IMR-90 (cell line): ENCODE measurements at regions not wholly inside any gene's neighbourhood (a gene's known extent, or its start where the extent isn't known, plus 50 kb on each side); places are given as distances from the start of the nearest gene placed in this dataset.

Experiments
- ATAC-seq: fragments of 200-7000 bp; cut with Tn5 transposase; 2 replicates; pipeline ENCODE4 v1.9.1; 2020; ENCODE audit warnings: low read depth, mild to moderate bottlenecking, moderate library complexity
- BruUV-seq: library from RNA; stranded (reverse); fragments of 400-500 nt; replicated peaks from 2 replicates; lab custom pipeline; 2021; lab: Mats Ljungman, UMichigan
- CTCF ChIA-PET: fragments of 300-600 bp; formaldehyde crosslinking; extraction: SDS; loops from one replicate; lab custom pipeline; 2021; ENCODE audit warnings: antibody characterized with exemption; lab: Yijun Ruan, JAX
- POLR2A ChIA-PET: fragments of 300-600 bp; sonication (Branson Sonifier 250); formaldehyde crosslinking; loops from one replicate; lab custom pipeline; 2022; ENCODE audit warnings: antibody characterized with exemption; ENCODE audit not compliant: unreplicated experiment; lab: Charles Lee
- DNase-seq: peaks from one replicate; pipeline ENCODE4 v3.0.0; 2013
- H2AFZ ChIP-seq: replicated peaks from 2 replicates; pipeline ENCODE3; 2013; ENCODE audit warnings: low read length, mild to moderate bottlenecking; ENCODE audit not compliant: poor library complexity
- H2AK5ac ChIP-seq: 2 replicates; pipeline ENCODE4 v1.6.1; 2013; ENCODE audit warnings: low read depth, low read length, inconsistent platforms
- H2AK9ac ChIP-seq: replicated peaks from 2 replicates; pipeline ENCODE3; 2013; ENCODE audit warnings: mild to moderate bottlenecking, low read depth, low read length, moderate library complexity; ENCODE audit not compliant: poor library complexity
- H2BK120ac ChIP-seq: 2 replicates; pipeline ENCODE4 v1.6.1; 2013; ENCODE audit warnings: low read depth, low read length, inconsistent platforms
- H2BK15ac ChIP-seq: 3 replicates; pipeline ENCODE4 v1.6.1; 2013; ENCODE audit warnings: low read depth, low read length, inconsistent platforms
- H2BK20ac ChIP-seq: 2 replicates; pipeline ENCODE4 v1.6.1; 2013; ENCODE audit warnings: low read depth, mild to moderate bottlenecking, inconsistent platforms, low read length, moderate library complexity
- H2BK5ac ChIP-seq: 2 replicates; pipeline ENCODE4 v1.6.1; 2013; ENCODE audit warnings: mild to moderate bottlenecking, low read depth, low read length, inconsistent platforms; ENCODE audit not compliant: poor library complexity, severe bottlenecking
- H3K14ac ChIP-seq: replicated peaks from 2 replicates; pipeline ENCODE4 v1.6.1; 2013; ENCODE audit warnings: low read depth, low read length, inconsistent platforms
- H3K18ac ChIP-seq: 2 replicates; pipeline ENCODE4 v1.6.1; 2013; ENCODE audit warnings: low read depth, low read length, control low read depth
- H3K23ac ChIP-seq: 2 replicates; pipeline ENCODE4 v1.6.1; 2013; ENCODE audit warnings: low read depth, low read length, inconsistent platforms
- H3K27ac ChIP-seq: 2 replicates; pipeline ENCODE4 v1.5.1; 2013; ENCODE audit warnings: mild to moderate bottlenecking, control low read depth, low read length; ENCODE audit not compliant: insufficient read depth
- H3K27me3 ChIP-seq: 2 replicates; pipeline ENCODE4 v1.6.1; 2013; ENCODE audit warnings: low read length; ENCODE audit not compliant: control insufficient read depth, insufficient read depth
- H3K36me3 ChIP-seq: 2 replicates; pipeline ENCODE4 v1.6.1; 2013; ENCODE audit warnings: low read length, mixed read lengths; ENCODE audit not compliant: control insufficient read depth, insufficient read depth
- H3K4ac ChIP-seq: 2 replicates; pipeline ENCODE4 v1.6.1; 2013; ENCODE audit warnings: low read depth, low read length, inconsistent platforms
- H3K4me1 ChIP-seq: 2 replicates; pipeline ENCODE4 v1.6.1; 2013; ENCODE audit warnings: low read length, mixed read lengths; ENCODE audit not compliant: control insufficient read depth, insufficient read depth
- H3K4me2 ChIP-seq: 2 replicates; pipeline ENCODE4 v1.6.1; 2013; ENCODE audit warnings: low read depth, mild to moderate bottlenecking, control low read depth, low read length, moderate library complexity
- H3K4me3 ChIP-seq: 2 replicates; pipeline ENCODE4 v1.5.1; 2013; ENCODE audit warnings: low read depth, mild to moderate bottlenecking, control low read depth, low read length, moderate library complexity; ENCODE audit not compliant: insufficient read depth
- H3K56ac ChIP-seq: 2 replicates; pipeline ENCODE4 v1.6.1; 2013; ENCODE audit warnings: low read length, inconsistent platforms; ENCODE audit not compliant: insufficient read depth; ENCODE audit errors: extremely low read depth
- H3K79me1 ChIP-seq, 2 experiments: 2 replicates each; pipeline ENCODE4 v1.6.1; 2013; ENCODE audit warnings: low read length in 2 of 2, inconsistent platforms in 1 of 2, low read depth in 1 of 2
- H3K9ac ChIP-seq: 2 replicates; pipeline ENCODE4 v1.6.1; 2013; ENCODE audit warnings: low read depth, low read length, control low read depth
- H3K9me1 ChIP-seq: 2 replicates; pipeline ENCODE4 v1.6.1; 2013; ENCODE audit warnings: low read length, inconsistent platforms; ENCODE audit not compliant: insufficient read depth
- H3K9me3 ChIP-seq: 2 replicates; pipeline ENCODE4 v1.6.1; 2013; ENCODE audit warnings: low read length; ENCODE audit not compliant: control insufficient read depth, insufficient read depth
- H4K20me1 ChIP-seq: 2 replicates; pipeline ENCODE4 v1.6.1; 2013; ENCODE audit warnings: low read length, inconsistent platforms; ENCODE audit not compliant: insufficient read depth
- H4K5ac ChIP-seq: 2 replicates; pipeline ENCODE4 v1.6.1; 2013; ENCODE audit warnings: mild to moderate bottlenecking, low read depth, low read length, control low read depth
- H4K8ac ChIP-seq, 2 experiments: 2 replicates each; pipeline ENCODE4 v1.6.1; 2013; ENCODE audit warnings: low read depth in 2 of 2, low read length in 2 of 2, control low read depth in 1 of 2, inconsistent platforms in 1 of 2
- H4K91ac ChIP-seq: 2 replicates; pipeline ENCODE4 v1.6.1; 2013; ENCODE audit warnings: low read depth, low read length, inconsistent platforms; ENCODE audit not compliant: insufficient read depth
- BHLHE40 ChIP-seq: fragments of 150-350 bp; IDR thresholded peaks from 2 replicates; pipeline ENCODE4 v1.6.1; 2016; ENCODE audit warnings: mild to moderate bottlenecking, low read depth, low read length
- CEBPB ChIP-seq: IDR thresholded peaks from 2 replicates; pipeline ENCODE4 v1.6.1; 2012; ENCODE audit warnings: low read depth, low read length, improper control_type of control experiment
- NFE2L2 ChIP-seq: fragments of 150-350 bp; IDR thresholded peaks from 2 replicates; pipeline ENCODE4 v1.6.1; 2016; ENCODE audit warnings: low read depth, mild to moderate bottlenecking, low read length
- RAD21 ChIP-seq: IDR thresholded peaks from 2 replicates; pipeline ENCODE4 v1.6.1; 2012; ENCODE audit warnings: low read length, improper control_type of control experiment
- USF2 ChIP-seq: fragments of 150-350 bp; IDR thresholded peaks from 2 replicates; pipeline ENCODE4 v1.6.1; 2017; ENCODE audit warnings: mild to moderate bottlenecking, antibody characterized with exemption, low read length, low read depth
- WGBS, 2 experiments: methylation state at CpG; one replicate each; pipeline versions ENCODE4 v1.1.5 to v1.1.7; 2013; ENCODE audit warnings: missing lambda C conversion rate in 2 of 2; ENCODE audit not compliant: insufficient read length in 1 of 2; ENCODE audit errors: extremely low coverage in 2 of 2; 5-methylcytosine and 5-hydroxymethylcytosine counted together
- dilution Hi-C: fragments of 300-500 bp; cut with HindIII; formaldehyde crosslinking; loops from one replicate; pipeline ENCODE4 v1.14.3; 2018; ENCODE audit warnings: low sequenced_read_pairs; ENCODE audit not compliant: unreplicated experiment
- in situ Hi-C: fragments of 300-500 bp; cut with MboI; formaldehyde crosslinking; loops from 3 replicates; pipeline ENCODE4 v1.14.3; 2019; ENCODE audit warnings: low sequenced_read_pairs, inconsistent platforms, mixed read lengths
- intact Hi-C: fragments of 100-400 bp; cut with micrococcal nuclease; formaldehyde crosslinking; loops from 2 replicates; pipeline ENCODE4 v1.10.0; 2022

GRCh38 chrX:150051096-150051495 is 112.8 kb upstream of the EOLA2 start:
- Histone ChIP-seq H3K27ac (no peak overlapping the region), H3K27me3 (no peaks in the 10 kb centered on the region), H3K14ac (no peak overlapping the region), H4K20me1 (no peaks in the 10 kb centered on the region), H4K8ac (no peak overlapping the region), H2AFZ (no peak overlapping the region), H3K9me1 (0 out of 2 replicates have a peak, but pooled peaks cover 3% of the 10 kb centered on the region), H4K5ac (no peak overlapping the region), H2AK9ac (no peak overlapping the region), H3K56ac (no peak overlapping the region), H3K4ac (no peak overlapping the region), H3K4me3 (no peak overlapping the region), H2BK120ac (no peak overlapping the region), H2BK20ac (no peak overlapping the region), H3K9me3 (no peaks in the 10 kb centered on the region), H2AK5ac (no peak overlapping the region), H3K4me1 (peaks cover 6% of the 10 kb centered on the region), H4K91ac (no peak overlapping the region), H3K18ac (no peak overlapping the region), H3K9ac (no peak overlapping the region), H3K4me2 (no peak overlapping the region), H3K36me3 (no peaks in the 10 kb centered on the region), H2BK15ac (no peak overlapping the region), H3K79me1 (no peaks in the 10 kb centered on the region), H2BK5ac (no peak overlapping the region), H3K23ac (no peak overlapping the region)
- dilution Hi-C loops, result no loop called here
- no TSS peak for BruUV-seq
- intact Hi-C loops, result no loop called here
- no peak for TF ChIP-seq NFE2L2
- TF ChIP-seq RAD21, result no peak
- no peak for TF ChIP-seq USF2
- TF ChIP-seq BHLHE40, result no peak
- no peak for TF ChIP-seq CEBPB
- in situ Hi-C loops, result no loop called here
- WGBS, 2 experiments, result no CpG with 5 or more reads among the region's 2 CpGs
- ATAC-seq (no peak), DNase-seq (no peak)
- CTCF ChIA-PET, result interaction anchor here (0.7 kb wide), 1 partner anchor 11 kb away, joined by 3 read pairs; no protein-coding TSS in a partner anchor
- POLR2A ChIA-PET, result no interaction called here
